ENCODE measurements at regions not wholly inside any gene's neighbourhood (a gene's known extent, or its start where the extent isn't known, plus 50 kb on each side); places are given as distances from the start of the nearest gene placed in this dataset.

- TF ChIP-seq CTCF (IDR thresholded peaks at IDR 0.05) (peak in 5 of 6 experiments; percentile 40 to 71 (median 56)), EP300 (IDR thresholded peaks at IDR 0.05) (no peak), POLR2A (IDR thresholded peaks at IDR 0.05) (no peak)
Observed at GRCh38 chr2:137838255-137839092, 125.8 kb upstream of the HNMT start.
